ENCODE measurements at regions not wholly inside any gene's neighbourhood (a gene's known extent, or its start where the extent isn't known, plus 50 kb on each side); places are given as distances from the start of the nearest gene placed in this dataset.

DNA sequence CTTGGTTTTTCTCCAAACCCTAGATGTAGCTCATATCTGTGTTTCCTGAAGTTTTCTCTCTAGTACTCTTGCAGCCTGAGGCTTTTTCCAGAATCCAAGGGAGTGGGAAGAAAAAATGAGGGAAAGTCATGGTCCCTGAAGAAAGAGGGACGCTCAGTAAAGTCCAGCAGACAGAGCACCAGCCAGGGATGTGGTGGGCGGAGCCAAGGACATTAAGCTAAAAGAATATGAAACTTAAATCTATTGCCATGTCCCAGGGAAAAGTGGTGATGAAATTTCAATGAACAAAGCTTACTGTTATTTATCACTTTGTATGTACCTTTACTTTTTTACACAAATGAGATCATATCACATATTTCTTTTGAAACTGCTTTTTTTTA, 430.2 kb downstream of the USP25 start:
- DNase-seq (ENCODE audit: low read depth) = no peak
- H3K4me3 ChIP-seq (ENCODE audit: low read depth, low read length) = no peak overlapping the region
- TF ChIP-seq, protein P1, sequence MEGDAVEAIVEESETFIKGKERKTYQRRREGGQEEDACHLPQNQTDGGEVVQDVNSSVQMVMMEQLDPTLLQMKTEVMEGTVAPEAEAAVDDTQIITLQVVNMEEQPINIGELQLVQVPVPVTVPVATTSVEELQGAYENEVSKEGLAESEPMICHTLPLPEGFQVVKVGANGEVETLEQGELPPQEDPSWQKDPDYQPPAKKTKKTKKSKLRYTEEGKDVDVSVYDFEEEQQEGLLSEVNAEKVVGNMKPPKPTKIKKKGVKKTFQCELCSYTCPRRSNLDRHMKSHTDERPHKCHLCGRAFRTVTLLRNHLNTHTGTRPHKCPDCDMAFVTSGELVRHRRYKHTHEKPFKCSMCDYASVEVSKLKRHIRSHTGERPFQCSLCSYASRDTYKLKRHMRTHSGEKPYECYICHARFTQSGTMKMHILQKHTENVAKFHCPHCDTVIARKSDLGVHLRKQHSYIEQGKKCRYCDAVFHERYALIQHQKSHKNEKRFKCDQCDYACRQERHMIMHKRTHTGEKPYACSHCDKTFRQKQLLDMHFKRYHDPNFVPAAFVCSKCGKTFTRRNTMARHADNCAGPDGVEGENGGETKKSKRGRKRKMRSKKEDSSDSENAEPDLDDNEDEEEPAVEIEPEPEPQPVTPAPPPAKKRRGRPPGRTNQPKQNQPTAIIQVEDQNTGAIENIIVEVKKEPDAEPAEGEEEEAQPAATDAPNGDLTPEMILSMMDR (IDR thresholded peaks at IDR 0.05; ENCODE audit: low read depth, low read length, missing control alignments) = no peak
- in situ Hi-C loops (cut with HindIII; ENCODE audit: low sequenced_read_pairs) = no loop called here

GRCh38 chr21:16162953-16163352, 433.2 kb downstream of the USP25 start:
- no peak overlapping the region for H3K4me3 ChIP-seq (ENCODE audit: low read depth, low read length)
- TF ChIP-seq, protein P1 (IDR thresholded peaks at IDR 0.05; ENCODE audit: low read depth, low read length, missing control alignments) = no peak
- DNase-seq (ENCODE audit: low read depth) = no peak
- in situ Hi-C loops (cut with HindIII; ENCODE audit: low sequenced_read_pairs) = no loop called here

- no peak overlapping the region for H3K4me3 ChIP-seq (ENCODE audit: low read depth, low read length)
- in situ Hi-C loops (cut with HindIII; ENCODE audit: low sequenced_read_pairs) = no loop called here
- TF ChIP-seq, protein P1 (IDR thresholded peaks at IDR 0.05; ENCODE audit: low read depth, low read length, missing control alignments) = no peak
- DNase-seq (ENCODE audit: low read depth) = peak; percentile 81
Observed at GRCh38 chr21:16169102-16169511, 439.3 kb downstream of the USP25 start.

GRCh38 chr21:16169779-16170178, 440.0 kb downstream of the USP25 start:
- TF ChIP-seq, protein P1 (IDR thresholded peaks at IDR 0.05; ENCODE audit: low read depth, low read length, missing control alignments) = no peak
- in situ Hi-C loops (cut with HindIII; ENCODE audit: low sequenced_read_pairs) = no loop called here
- no peak overlapping the region for H3K4me3 ChIP-seq (ENCODE audit: low read depth, low read length)
- no peak for DNase-seq (ENCODE audit: low read depth)

DNA sequence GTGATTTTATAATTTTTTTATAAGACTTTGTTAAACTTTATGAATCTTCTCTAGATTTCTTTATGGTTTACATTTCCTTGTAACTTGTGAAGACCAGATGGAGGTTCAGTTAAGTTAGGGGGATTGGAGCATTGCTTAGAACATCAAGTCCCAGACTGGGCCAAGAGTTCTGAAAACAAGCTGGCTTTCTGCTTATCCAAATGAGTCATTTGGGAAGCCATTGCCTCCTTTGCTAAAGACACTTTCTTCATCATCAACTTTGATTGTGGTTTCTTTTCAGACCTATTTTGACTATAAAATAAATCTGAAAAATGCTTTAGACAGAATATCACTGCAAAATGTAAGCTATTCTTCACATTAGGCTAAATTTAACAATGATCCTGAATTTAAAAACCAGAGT, 446.8 kb downstream of the USP25 start:
- no peak for DNase-seq (ENCODE audit: low read depth)
- in situ Hi-C loops (cut with HindIII; ENCODE audit: low sequenced_read_pairs) = no loop called here
- no peak overlapping the region for H3K4me3 ChIP-seq (ENCODE audit: low read depth, low read length)
- TF ChIP-seq, protein P1 (IDR thresholded peaks at IDR 0.05; ENCODE audit: low read depth, low read length, missing control alignments) = no peak

DNA sequence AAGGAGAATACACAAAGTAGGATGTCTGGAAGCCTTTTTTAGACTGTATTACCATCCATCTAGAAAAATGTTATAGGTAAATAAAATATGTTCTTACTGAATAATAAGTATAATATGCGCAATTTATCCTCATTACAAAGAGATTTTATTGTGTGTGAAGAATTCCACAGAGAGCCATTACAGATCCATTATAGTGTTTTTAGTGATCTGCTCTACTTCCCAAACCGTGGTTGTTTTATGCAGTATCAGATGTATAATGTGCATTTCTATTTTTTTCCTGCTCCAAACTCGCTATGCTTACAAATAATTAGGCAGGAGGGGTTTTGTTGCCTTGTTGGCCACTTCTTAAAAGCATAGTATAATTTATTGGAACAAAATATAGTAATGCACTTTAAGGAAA, 447.8 kb downstream of the USP25 start:
- no peak for DNase-seq (ENCODE audit: low read depth)
- TF ChIP-seq, protein P1 (IDR thresholded peaks at IDR 0.05; ENCODE audit: low read depth, low read length, missing control alignments) = no peak
- in situ Hi-C loops (cut with HindIII; ENCODE audit: low sequenced_read_pairs) = no loop called here
- no peak overlapping the region for H3K4me3 ChIP-seq (ENCODE audit: low read depth, low read length)

DNA sequence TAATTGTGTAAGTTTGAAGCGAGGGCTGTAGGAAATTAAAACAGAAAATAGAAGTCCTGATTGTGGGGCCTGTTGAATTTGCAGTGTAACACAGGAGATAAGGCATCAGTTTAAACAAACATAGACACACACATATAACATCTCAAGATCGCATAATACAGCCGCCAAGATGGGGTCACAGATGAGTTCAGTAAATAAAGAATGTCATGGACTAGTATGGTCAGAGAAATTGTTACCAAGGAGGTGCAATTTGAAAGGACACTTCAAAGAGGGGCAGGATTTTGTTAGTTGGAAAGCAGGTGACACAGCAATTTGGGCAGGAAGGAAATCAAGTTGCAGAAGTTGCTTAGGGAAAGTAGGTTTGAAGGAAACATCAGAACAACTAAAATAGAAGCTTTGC, 450.0 kb downstream of the USP25 start:
- no peak overlapping the region for H3K4me3 ChIP-seq (ENCODE audit: low read depth, low read length)
- no peak for DNase-seq (ENCODE audit: low read depth)
- TF ChIP-seq, protein P1 (IDR thresholded peaks at IDR 0.05; ENCODE audit: low read depth, low read length, missing control alignments) = no peak
- in situ Hi-C loops (cut with HindIII; ENCODE audit: low sequenced_read_pairs) = no loop called here

Data from astrocyte of the cerebellum (primary cell).